A673 (cell line): ENCODE measurements at regions not wholly inside any gene's neighbourhood (a gene's known extent, or its start where the extent isn't known, plus 50 kb on each side); places are given as distances from the start of the nearest gene placed in this dataset.

Experiments
- BruUV-seq: library from RNA; stranded (reverse); fragments of 400-500 nt; replicated peaks from 2 replicates; lab custom pipeline; 2021; lab: Mats Ljungman, UMichigan
- CTCF ChIA-PET: fragments of 300-600 bp; sonication (Branson Sonifier 250); formaldehyde crosslinking; loops from one replicate; lab custom pipeline; 2022; ENCODE audit warnings: antibody characterized with exemption; lab: Charles Lee
- POLR2A ChIA-PET: fragments of 300-600 bp; sonication (Branson Sonifier 250); formaldehyde crosslinking; loops from one replicate; lab custom pipeline; 2022; ENCODE audit warnings: antibody characterized with exemption; ENCODE audit not compliant: low non-redundant PET; lab: Charles Lee
- DNase-seq: peaks from one replicate; pipeline ENCODE4 v3.0.0-alpha.2; 2015; ENCODE audit warnings: low spot score
- H3K27ac ChIP-seq: fragments of 200-600 bp; sonication (generic); 2 replicates; pipeline ENCODE4 v1.5.1; 2016; ENCODE audit warnings: mixed run types, low read depth, mild to moderate bottlenecking, mixed read lengths, antibody characterized with exemption, low read length; ENCODE audit not compliant: poor library complexity, severe bottlenecking
- H3K27me3 ChIP-seq: fragments of 200-600 bp; sonication (generic); replicated peaks from 2 replicates; pipeline ENCODE4 v1.6.1; 2017; ENCODE audit warnings: mixed run types, low read depth, mild to moderate bottlenecking, mixed read lengths, antibody characterized with exemption, low read length; ENCODE audit not compliant: insufficient read depth, poor library complexity
- H3K36me3 ChIP-seq: fragments of 200-600 bp; sonication (generic); 2 replicates; pipeline ENCODE4 v1.6.1; 2016; ENCODE audit warnings: mixed run types, mild to moderate bottlenecking, mixed read lengths, antibody characterized with exemption, low read length; ENCODE audit not compliant: insufficient read depth, poor library complexity, severe bottlenecking
- H3K4me1 ChIP-seq: fragments of 200-600 bp; sonication (generic); 2 replicates; pipeline ENCODE4 v1.6.1; 2017; ENCODE audit warnings: mixed run types, mild to moderate bottlenecking, mixed read lengths, antibody characterized with exemption, low read length; ENCODE audit not compliant: insufficient read depth, poor library complexity, severe bottlenecking
- H3K4me3 ChIP-seq: fragments of 200-600 bp; sonication (generic); 2 replicates; pipeline ENCODE4 v1.5.1; 2016; ENCODE audit warnings: low read depth, mixed run types, mild to moderate bottlenecking, mixed read lengths, low read length; ENCODE audit not compliant: poor library complexity, severe bottlenecking
- H3K9me3 ChIP-seq: fragments of 200-600 bp; sonication (generic); 2 replicates; pipeline ENCODE4 v1.6.1; 2016; ENCODE audit warnings: mixed run types, low read depth, mild to moderate bottlenecking, mixed read lengths, antibody characterized with exemption, low read length; ENCODE audit not compliant: poor library complexity, severe bottlenecking
- EZH2 ChIP-seq: fragments of 200-600 bp; sonication (generic); IDR thresholded peaks from 2 replicates; pipeline ENCODE4 v1.6.1; 2017; ENCODE audit warnings: borderline replicate concordance, low read depth, mild to moderate bottlenecking, mixed read lengths, antibody characterized with exemption, low read length; ENCODE audit not compliant: poor library complexity, severe bottlenecking
- intact Hi-C: fragments of 100-400 bp; cut with micrococcal nuclease; formaldehyde crosslinking; loops from one replicate; pipeline ENCODE4 v1.10.0; 2022; ENCODE audit not compliant: unreplicated experiment
- TF ChIP-seq, protein P1 (sequence below): fragments of 300-800, 200-600 bp; sonication (generic); conservative IDR thresholded peaks from 2 replicates; pipeline ENCODE4 v1.5.1; 2017; ENCODE audit warnings: low read depth, mild to moderate bottlenecking, antibody characterized with exemption, low read length, moderate library complexity, mixed read lengths

DNA sequence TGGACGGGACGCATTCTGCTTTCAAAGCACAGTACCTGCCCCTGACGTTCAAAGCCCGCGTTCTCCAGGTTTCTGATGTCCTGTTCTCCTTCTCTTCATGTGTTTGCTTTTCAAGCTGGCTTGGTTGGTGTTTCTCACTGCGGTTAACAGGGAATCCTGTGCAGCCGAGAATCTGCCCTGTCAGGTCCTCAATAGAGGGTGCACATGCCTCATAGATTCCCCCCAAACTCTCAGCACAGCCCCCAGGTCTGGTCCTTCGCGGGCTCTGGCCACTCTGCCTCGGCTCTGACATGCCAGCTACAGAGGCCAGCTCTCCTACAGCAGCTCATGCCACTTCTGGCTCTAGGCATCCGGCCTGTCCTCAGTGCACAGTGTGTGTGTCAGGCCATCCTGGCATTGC lies 1343.8 kb downstream of the TBC1D22A start:
- no peaks in the 10 kb centered on the region for H3K36me3 ChIP-seq
- ChIA-PET CTCF (no interaction called here), POLR2A (no interaction called here)
- intact Hi-C loops = no loop called here
- H3K27me3 ChIP-seq = peaks cover 7% of the 10 kb centered on the region
- BruUV-seq = no TSS peak
- DNase-seq = no peak
- no peak overlapping the region for H3K27ac ChIP-seq
- TF ChIP-seq, protein P1, sequence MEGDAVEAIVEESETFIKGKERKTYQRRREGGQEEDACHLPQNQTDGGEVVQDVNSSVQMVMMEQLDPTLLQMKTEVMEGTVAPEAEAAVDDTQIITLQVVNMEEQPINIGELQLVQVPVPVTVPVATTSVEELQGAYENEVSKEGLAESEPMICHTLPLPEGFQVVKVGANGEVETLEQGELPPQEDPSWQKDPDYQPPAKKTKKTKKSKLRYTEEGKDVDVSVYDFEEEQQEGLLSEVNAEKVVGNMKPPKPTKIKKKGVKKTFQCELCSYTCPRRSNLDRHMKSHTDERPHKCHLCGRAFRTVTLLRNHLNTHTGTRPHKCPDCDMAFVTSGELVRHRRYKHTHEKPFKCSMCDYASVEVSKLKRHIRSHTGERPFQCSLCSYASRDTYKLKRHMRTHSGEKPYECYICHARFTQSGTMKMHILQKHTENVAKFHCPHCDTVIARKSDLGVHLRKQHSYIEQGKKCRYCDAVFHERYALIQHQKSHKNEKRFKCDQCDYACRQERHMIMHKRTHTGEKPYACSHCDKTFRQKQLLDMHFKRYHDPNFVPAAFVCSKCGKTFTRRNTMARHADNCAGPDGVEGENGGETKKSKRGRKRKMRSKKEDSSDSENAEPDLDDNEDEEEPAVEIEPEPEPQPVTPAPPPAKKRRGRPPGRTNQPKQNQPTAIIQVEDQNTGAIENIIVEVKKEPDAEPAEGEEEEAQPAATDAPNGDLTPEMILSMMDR = no peak
- no peak for TF ChIP-seq EZH2
- no peaks in the 10 kb centered on the region for H3K4me1 ChIP-seq
- H3K9me3 ChIP-seq = peaks cover 5% of the 10 kb centered on the region
- H3K4me3 ChIP-seq = no peak overlapping the region

DNA sequence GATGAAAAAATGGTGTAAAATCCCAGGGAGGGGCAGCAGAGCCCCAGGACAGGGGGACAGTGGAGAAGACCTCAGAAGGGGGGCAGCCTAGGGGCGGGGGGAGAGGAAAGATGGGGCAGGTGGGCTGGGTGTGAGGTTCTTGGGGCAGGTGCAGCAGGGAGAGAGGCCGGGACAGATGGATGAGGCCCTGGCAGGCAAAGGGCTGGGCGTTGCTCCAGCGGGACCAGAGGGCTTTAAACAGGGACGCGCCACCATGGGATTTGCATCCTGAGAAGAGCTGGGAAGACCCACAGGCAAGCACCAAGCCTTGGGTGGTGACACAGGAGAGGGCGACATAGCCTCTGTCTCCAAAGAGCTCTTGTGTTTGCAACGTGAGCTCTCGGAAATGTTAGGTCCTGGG lies 1342.8 kb downstream of the TBC1D22A start:
- Histone ChIP-seq H3K36me3 (no peaks in the 10 kb centered on the region), H3K9me3 (peaks cover 5% of the 10 kb centered on the region), H3K27ac (no peak overlapping the region), H3K4me3 (no peak overlapping the region), H3K4me1 (no peaks in the 10 kb centered on the region), H3K27me3 (peaks cover 7% of the 10 kb centered on the region)
- ChIA-PET POLR2A (no interaction called here), CTCF (no interaction called here)
- TF ChIP-seq EZH2 = no peak
- TF ChIP-seq, protein P1 = no peak
- intact Hi-C loops = no loop called here
- no peak for DNase-seq
- BruUV-seq = no TSS peak

DNA sequence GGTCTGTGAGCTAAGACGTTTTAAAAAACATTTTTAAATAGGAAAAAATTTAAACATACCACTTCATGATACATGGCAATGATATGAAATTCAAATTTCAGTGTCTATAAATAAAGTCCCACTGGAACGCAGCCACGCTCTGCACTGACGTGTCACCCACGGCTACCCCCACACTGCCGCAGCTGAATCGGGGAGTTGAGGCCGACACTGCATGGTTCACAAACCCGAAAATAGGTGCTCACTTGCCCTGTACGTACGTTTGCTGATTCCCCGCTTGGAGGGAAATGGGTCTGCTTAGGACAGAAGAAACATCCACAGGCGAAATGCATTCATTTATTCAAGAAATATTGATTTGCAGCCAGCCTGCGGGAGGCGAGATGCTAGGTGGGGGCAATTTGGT lies 1342.3 kb downstream of the TBC1D22A start:
- no peak overlapping the region for H3K4me3 ChIP-seq
- H3K27ac ChIP-seq = no peak overlapping the region
- peaks cover 5% of the 10 kb centered on the region for H3K9me3 ChIP-seq
- TF ChIP-seq, protein P1 = no peak
- no peak for TF ChIP-seq EZH2
- intact Hi-C loops = no loop called here
- ChIA-PET CTCF (no interaction called here), POLR2A (no interaction called here)
- no TSS peak for BruUV-seq
- peaks cover 7% of the 10 kb centered on the region for H3K27me3 ChIP-seq
- no peaks in the 10 kb centered on the region for H3K4me1 ChIP-seq
- no peak for DNase-seq
- no peaks in the 10 kb centered on the region for H3K36me3 ChIP-seq
